Stimulated activated CD4-positive, alpha-beta T cell treated with anti-CD3 and anti-CD28 coated beads, Interleukin-2, amount 100 ng/mL, for 4 hours (primary cell): ENCODE measurements at regions not wholly inside any gene's neighbourhood (a gene's known extent, or its start where the extent isn't known, plus 50 kb on each side); places are given as distances from the start of the nearest gene placed in this dataset.
A peak's percentile ranks its signal among the peaks of the same experiment; 100 is the strongest.

ENCODE experiments used
- DNase-seq: peaks from one replicate; pipeline ENCODE4 v3.0.0-alpha.2; 2020; ENCODE audit warnings: low read depth

GRCh38 chr16:85557083-85557970, 55.8 kb upstream of the GSE1 start:
- peak; percentile 54 for DNase-seq

- DNase-seq, result no peak
These were observed 55.0 kb upstream of the GSE1 start for GRCh38 chr16:85557971-85558657.

- DNase-seq, result no peak
These were observed 52.2 kb upstream of the GSE1 start for GRCh38 chr16:85560932-85561247.

GRCh38 chr16:85561248-85562092, 51.7 kb upstream of the GSE1 start:
- DNase-seq, result no peak

GRCh38 chr16:85562093-85562786, 50.9 kb upstream of the GSE1 start:
- no peak for DNase-seq

- no peak for DNase-seq
These were observed 50.1 kb upstream of the GSE1 start for GRCh38 chr16:85563034-85563433.
